HEK293 (cell line): ENCODE measurements at regions not wholly inside any gene's neighbourhood (a gene's known extent, or its start where the extent isn't known, plus 50 kb on each side); places are given as distances from the start of the nearest gene placed in this dataset.

Experiments
- GFI1B ChIP-seq: fragments of 450-650 bp; formaldehyde crosslinking; IDR thresholded peaks from 2 replicates; pipeline ENCODE4 v1.5.1; 2016; ENCODE audit warnings: missing biosample characterization, missing genetic modification characterization
- OVOL3 ChIP-seq: fragments of 450-650 bp; formaldehyde crosslinking; IDR thresholded peaks from 2 replicates; pipeline ENCODE4 v1.5.1; 2016; ENCODE audit warnings: missing biosample characterization, missing genetic modification characterization
- TRIM28 ChIP-seq: IDR thresholded peaks from 2 replicates; pipeline ENCODE4 v1.6.1; 2011; ENCODE audit warnings: low read length, control low read depth, borderline replicate concordance
- ZIC2 ChIP-seq: fragments of 450-650 bp; formaldehyde crosslinking; IDR thresholded peaks from 2 replicates; pipeline ENCODE4 v1.5.1; 2016; ENCODE audit warnings: missing biosample characterization, missing genetic modification characterization
- ZNF223 ChIP-seq: fragments of 450-650 bp; formaldehyde crosslinking; IDR thresholded peaks from 2 replicates; pipeline ENCODE4 v1.5.1; 2016; ENCODE audit warnings: missing biosample characterization, missing genetic modification characterization
- ZNF292 ChIP-seq: fragments of 450-650 bp; formaldehyde crosslinking; IDR thresholded peaks from 2 replicates; pipeline ENCODE4 v1.5.1; 2016; ENCODE audit warnings: low read depth, missing biosample characterization, missing genetic modification characterization, borderline replicate concordance
- ZNF473 ChIP-seq: fragments of 450-650 bp; formaldehyde crosslinking; IDR thresholded peaks from 2 replicates; pipeline ENCODE4 v1.5.1; 2017; ENCODE audit warnings: missing biosample characterization, missing genetic modification characterization
- ZNF623 ChIP-seq: fragments of 450-650 bp; formaldehyde crosslinking; IDR thresholded peaks from 2 replicates; pipeline ENCODE4 v1.5.1; 2016; ENCODE audit warnings: missing biosample characterization, missing genetic modification characterization
- ZXDB ChIP-seq: fragments of 450-650 bp; formaldehyde crosslinking; IDR thresholded peaks from 2 replicates; pipeline ENCODE4 v1.5.1; 2016; ENCODE audit warnings: missing biosample characterization, missing genetic modification characterization
- TF ChIP-seq, protein P1 (sequence below): fragments of 450-650 bp; formaldehyde crosslinking; conservative IDR thresholded peaks from 2 replicates; pipeline ENCODE4 v1.5.1; 2016; ENCODE audit warnings: low read depth, missing biosample characterization, missing genetic modification characterization
- TF ChIP-seq, protein P2 (sequence below): fragments of 450-650 bp; formaldehyde crosslinking; conservative IDR thresholded peaks from 2 replicates; pipeline ENCODE4 v1.5.1; 2016; ENCODE audit warnings: low read depth, missing biosample characterization, missing genetic modification characterization
- TF ChIP-seq, protein P3 (sequence below): fragments of 450-650 bp; formaldehyde crosslinking; IDR thresholded peaks from 2 replicates; pipeline ENCODE4 v1.5.1; 2017; ENCODE audit warnings: missing biosample characterization, missing genetic modification characterization
- TF ChIP-seq, protein P4 (sequence below): fragments of 450-650 bp; formaldehyde crosslinking; IDR thresholded peaks from 2 replicates; pipeline ENCODE4 v1.5.1; 2016; ENCODE audit warnings: missing biosample characterization, missing genetic modification characterization

DNA sequence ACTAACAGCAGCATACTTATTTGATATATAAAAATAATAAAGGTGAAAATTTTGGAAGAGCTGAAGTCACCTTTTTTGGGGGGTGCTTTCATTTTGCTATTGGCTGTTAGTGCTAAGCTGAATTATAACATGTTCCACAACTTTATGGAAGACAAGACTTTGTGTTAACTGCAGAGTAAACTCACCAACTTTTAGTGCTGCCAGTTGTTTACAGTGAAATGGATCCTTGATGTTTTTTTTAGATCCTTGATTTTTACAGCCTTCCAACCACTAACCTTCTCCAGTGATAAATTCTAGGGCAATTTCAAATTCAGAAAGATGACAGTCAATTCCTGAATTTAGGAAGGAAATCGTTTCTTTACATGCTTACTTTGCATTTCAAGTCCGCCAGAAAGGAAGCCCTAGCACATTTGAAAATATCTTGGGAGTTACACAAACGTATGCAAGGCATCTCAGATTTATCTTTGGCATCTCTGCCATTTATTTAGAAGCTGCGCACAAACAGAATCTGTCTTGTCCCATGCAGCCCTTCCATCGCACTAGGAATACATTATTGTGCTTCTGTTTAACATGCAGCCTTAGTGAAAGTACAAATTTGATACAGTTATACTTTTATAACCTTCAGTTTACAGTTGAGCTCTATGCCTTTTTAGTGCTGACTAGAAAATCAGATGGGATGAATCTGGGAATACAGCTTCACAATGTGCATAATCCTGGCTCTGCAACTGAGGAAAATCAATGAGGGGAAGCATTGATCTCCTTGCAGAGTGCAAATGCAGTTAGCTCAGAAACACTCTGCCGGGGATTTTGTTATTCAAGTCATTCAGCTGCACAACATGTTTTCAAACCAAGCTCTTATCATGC is 142.4 kb upstream of the ZNF608 start (continued):
- TF ChIP-seq, protein P1, sequence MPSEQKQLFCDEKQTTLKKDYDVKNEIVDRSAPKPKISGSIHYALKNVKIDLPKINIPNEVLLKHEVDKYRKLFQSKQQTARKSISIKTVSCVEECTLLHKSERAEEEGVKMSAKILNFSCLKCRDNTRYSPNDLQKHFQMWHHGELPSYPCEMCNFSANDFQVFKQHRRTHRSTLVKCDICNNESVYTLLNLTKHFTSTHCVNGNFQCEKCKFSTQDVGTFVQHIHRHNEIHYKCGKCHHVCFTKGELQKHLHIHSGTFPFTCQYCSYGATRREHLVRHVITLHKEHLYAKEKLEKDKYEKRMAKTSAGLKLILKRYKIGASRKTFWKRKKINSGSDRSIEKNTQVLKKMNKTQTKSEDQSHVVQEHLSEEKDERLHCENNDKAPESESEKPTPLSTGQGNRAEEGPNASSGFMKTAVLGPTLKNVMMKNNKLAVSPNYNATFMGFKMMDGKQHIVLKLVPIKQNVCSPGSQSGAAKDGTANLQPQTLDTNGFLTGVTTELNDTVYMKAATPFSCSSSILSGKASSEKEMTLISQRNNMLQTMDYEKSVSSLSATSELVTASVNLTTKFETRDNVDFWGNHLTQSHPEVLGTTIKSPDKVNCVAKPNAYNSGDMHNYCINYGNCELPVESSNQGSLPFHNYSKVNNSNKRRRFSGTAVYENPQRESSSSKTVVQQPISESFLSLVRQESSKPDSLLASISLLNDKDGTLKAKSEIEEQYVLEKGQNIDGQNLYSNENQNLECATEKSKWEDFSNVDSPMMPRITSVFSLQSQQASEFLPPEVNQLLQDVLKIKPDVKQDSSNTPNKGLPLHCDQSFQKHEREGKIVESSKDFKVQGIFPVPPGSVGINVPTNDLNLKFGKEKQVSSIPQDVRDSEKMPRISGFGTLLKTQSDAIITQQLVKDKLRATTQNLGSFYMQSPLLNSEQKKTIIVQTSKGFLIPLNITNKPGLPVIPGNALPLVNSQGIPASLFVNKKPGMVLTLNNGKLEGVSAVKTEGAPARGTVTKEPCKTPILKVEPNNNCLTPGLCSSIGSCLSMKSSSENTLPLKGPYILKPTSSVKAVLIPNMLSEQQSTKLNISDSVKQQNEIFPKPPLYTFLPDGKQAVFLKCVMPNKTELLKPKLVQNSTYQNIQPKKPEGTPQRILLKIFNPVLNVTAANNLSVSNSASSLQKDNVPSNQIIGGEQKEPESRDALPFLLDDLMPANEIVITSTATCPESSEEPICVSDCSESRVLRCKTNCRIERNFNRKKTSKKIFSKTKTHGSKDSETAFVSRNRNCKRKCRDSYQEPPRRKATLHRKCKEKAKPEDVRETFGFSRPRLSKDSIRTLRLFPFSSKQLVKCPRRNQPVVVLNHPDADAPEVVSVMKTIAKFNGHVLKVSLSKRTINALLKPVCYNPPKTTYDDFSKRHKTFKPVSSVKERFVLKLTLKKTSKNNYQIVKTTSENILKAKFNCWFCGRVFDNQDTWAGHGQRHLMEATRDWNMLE, result no peak
- TF ChIP-seq GFI1B (tag by site-specific recombination) (0 out of 2 replicates have a peak, but pooled peaks have one; percentile 14), ZNF292 (tag by site-specific recombination) (no peak), OVOL3 (tag by site-specific recombination) (peak; percentile 60; the same call in 1 of the 2 replicates), ZIC2 (no peak), ZXDB (tag by site-specific recombination) (0 out of 2 replicates have a peak, but pooled peaks have one; percentile 25), TRIM28 (0 out of 2 replicates have a peak, but pooled peaks have one; percentile 14), ZNF623 (tag by site-specific recombination) (no peak), ZNF223 (tag by site-specific recombination) (no peak), ZNF473 (tag by site-specific recombination) (no peak)
- TF ChIP-seq, protein P2, sequence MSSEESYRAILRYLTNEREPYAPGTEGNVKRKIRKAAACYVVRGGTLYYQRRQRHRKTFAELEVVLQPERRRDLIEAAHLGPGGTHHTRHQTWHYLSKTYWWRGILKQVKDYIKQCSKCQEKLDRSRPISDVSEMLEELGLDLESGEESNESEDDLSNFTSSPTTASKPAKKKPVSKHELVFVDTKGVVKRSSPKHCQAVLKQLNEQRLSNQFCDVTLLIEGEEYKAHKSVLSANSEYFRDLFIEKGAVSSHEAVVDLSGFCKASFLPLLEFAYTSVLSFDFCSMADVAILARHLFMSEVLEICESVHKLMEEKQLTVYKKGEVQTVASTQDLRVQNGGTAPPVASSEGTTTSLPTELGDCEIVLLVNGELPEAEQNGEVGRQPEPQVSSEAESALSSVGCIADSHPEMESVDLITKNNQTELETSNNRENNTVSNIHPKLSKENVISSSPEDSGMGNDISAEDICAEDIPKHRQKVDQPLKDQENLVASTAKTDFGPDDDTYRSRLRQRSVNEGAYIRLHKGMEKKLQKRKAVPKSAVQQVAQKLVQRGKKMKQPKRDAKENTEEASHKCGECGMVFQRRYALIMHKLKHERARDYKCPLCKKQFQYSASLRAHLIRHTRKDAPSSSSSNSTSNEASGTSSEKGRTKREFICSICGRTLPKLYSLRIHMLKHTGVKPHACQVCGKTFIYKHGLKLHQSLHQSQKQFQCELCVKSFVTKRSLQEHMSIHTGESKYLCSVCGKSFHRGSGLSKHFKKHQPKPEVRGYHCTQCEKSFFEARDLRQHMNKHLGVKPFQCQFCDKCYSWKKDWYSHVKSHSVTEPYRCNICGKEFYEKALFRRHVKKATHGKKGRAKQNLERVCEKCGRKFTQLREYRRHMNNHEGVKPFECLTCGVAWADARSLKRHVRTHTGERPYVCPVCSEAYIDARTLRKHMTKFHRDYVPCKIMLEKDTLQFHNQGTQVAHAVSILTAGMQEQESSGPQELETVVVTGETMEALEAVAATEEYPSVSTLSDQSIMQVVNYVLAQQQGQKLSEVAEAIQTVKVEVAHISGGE (tag by site-specific recombination), result no peak
- TF ChIP-seq, protein P3, sequence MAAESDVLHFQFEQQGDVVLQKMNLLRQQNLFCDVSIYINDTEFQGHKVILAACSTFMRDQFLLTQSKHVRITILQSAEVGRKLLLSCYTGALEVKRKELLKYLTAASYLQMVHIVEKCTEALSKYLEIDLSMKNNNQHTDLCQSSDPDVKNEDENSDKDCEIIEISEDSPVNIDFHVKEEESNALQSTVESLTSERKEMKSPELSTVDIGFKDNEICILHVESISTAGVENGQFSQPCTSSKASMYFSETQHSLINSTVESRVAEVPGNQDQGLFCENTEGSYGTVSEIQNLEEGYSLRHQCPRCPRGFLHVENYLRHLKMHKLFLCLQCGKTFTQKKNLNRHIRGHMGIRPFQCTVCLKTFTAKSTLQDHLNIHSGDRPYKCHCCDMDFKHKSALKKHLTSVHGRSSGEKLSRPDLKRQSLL (tag by site-specific recombination), result no peak
- TF ChIP-seq, protein P4, sequence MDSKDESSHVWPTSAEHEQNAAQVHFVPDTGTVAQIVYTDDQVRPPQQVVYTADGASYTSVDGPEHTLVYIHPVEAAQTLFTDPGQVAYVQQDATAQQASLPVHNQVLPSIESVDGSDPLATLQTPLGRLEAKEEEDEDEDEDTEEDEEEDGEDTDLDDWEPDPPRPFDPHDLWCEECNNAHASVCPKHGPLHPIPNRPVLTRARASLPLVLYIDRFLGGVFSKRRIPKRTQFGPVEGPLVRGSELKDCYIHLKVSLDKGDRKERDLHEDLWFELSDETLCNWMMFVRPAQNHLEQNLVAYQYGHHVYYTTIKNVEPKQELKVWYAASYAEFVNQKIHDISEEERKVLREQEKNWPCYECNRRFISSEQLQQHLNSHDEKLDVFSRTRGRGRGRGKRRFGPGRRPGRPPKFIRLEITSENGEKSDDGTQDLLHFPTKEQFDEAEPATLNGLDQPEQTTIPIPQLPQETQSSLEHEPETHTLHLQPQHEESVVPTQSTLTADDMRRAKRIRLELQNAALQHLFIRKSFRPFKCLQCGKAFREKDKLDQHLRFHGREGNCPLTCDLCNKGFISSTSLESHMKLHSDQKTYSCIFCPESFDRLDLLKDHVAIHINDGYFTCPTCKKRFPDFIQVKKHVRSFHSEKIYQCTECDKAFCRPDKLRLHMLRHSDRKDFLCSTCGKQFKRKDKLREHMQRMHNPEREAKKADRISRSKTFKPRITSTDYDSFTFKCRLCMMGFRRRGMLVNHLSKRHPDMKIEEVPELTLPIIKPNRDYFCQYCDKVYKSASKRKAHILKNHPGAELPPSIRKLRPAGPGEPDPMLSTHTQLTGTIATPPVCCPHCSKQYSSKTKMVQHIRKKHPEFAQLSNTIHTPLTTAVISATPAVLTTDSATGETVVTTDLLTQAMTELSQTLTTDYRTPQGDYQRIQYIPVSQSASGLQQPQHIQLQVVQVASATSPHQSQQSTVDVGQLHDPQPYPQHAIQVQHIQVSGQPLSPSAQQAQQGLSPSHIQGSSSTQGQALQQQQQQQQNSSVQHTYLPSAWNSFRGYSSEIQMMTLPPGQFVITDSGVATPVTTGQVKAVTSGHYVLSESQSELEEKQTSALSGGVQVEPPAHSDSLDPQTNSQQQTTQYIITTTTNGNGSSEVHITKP (tag by site-specific recombination), result peak; percentile 29
- TF ChIP-seq, all 188 proteins: peak for 7
